Right lobe of liver (tissue), 4 donors: ENCODE measurements at regions not wholly inside any gene's neighbourhood (a gene's known extent, or its start where the extent isn't known, plus 50 kb on each side); places are given as distances from the start of the nearest gene placed in this dataset.

Experiments used
- CTCF ChIP-seq, 4 donors: fragments of 200-600 bp in 3 of 4; fragments of 450-650 bp in 1 of 4; IDR thresholded peaks; one replicate each; pipeline versions ENCODE4 v1.5.1 to v1.8.0; 2016 to 2022; ENCODE audit warnings: antibody characterized with exemption in 4 of 4, mild to moderate bottlenecking in 2 of 4
- POLR2A ChIP-seq: fragments of 450-650 bp; IDR thresholded peaks from one replicate; pipeline ENCODE4 v1.6.1; 2017; ENCODE audit warnings: antibody characterized with exemption, mild to moderate bottlenecking
- donor health status: DM: no; HTN: no; CAD: no.
- donor health status: DM: no; HTN: no; CAD: no.
- donor health status: DM: no; HTN: yes; CAD: no.

- TF ChIP-seq POLR2A = no peak
- no peak for TF ChIP-seq CTCF (IDR thresholded peaks at IDR 0.05)
These were observed 167.9 kb upstream of the JARID2 start for GRCh38 chr6:15077961-15078360.
